SH-SY5Y (cell line): ENCODE measurements at regions not wholly inside any gene's neighbourhood (a gene's known extent, or its start where the extent isn't known, plus 50 kb on each side); places are given as distances from the start of the nearest gene placed in this dataset.

Experiments used
- GATA2 ChIP-seq: IDR thresholded peaks from 2 replicates; pipeline ENCODE4 v1.6.1; 2011; ENCODE audit warnings: mild to moderate bottlenecking, low read depth, low read length
- GATA3 ChIP-seq: IDR thresholded peaks from 2 replicates; pipeline ENCODE4 v1.6.1; 2011; ENCODE audit warnings: low read depth, mild to moderate bottlenecking, low read length, moderate library complexity

DNA sequence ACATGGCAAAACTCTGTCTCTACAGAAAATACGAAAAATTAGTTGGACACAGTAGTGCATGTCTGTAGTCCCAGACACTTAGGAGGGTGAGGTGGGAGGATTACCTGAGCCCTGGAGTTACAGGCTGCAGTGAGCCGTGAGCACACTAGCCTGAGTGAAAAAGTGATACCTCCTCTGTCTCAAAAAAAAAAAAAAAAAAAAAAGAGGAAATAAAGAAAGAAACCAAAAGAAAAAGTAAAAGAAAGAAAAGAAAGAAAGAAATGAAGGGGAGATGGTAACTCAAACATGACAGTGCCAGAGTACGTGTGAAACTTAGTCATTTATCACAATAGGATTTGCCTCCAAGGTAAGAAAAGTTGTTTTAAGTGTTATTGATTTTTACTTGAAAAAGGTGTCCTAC is 407.0 kb upstream of the MGAT4C start:
- TF ChIP-seq GATA2 (no peak), GATA3 (no peak)
